Islet precursor cell (in vitro differentiated cells): ENCODE measurements at regions not wholly inside any gene's neighbourhood (a gene's known extent, or its start where the extent isn't known, plus 50 kb on each side); places are given as distances from the start of the nearest gene placed in this dataset.
"Not testable (repeated sequence)": the region's sequence is repeated elsewhere in the genome, so short reads cannot be mapped to it uniquely, and the experiment has no call there.

Source experiments
- DNase-seq: peaks from one replicate; pipeline ENCODE4 v3.0.0-alpha.2; 2018

DNA sequence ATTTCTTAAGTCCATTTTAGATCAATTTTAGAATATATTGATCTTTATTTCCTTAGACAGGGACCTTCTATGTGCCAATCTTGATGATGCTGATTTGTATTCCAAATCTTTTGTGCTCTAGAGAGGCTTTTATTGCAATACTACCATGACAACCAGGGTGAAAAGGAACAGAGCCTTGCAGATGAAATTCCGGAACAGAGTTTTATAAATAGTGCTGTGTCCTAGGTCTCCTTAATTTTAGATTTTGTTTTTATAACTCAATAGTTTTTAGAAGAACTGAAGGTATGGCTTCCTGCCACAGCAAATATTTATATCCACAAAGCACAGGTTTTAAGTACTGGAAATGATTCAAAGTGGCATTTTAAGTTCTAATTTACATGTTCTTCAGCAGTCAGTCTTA lies 160.2 kb downstream of the PMAIP1 start:
- DNase-seq, result no peak

DNA sequence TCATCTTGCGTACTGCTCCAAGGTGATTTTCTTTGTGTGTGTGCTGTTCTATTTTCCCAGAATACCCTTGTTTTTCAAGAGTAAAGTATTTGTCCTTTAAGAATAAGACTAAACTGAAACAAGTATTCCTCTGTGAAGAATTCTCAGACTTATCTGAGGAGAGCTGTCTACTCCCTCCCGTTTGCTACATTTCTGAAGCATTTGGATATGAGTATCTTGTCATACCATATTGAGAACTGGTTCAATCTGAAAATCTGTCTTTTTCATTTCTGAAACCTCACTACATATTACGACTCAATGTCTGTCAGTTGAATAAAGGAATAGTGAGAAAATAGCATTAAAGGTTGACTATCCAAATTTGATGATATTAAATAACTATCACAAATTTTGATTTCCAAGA lies 159.4 kb downstream of the PMAIP1 start:
- no peak for DNase-seq

GRCh38 chr18:60053747-60054304 lies 154.0 kb downstream of the PMAIP1 start:
- peak; percentile 92 for DNase-seq

DNA sequence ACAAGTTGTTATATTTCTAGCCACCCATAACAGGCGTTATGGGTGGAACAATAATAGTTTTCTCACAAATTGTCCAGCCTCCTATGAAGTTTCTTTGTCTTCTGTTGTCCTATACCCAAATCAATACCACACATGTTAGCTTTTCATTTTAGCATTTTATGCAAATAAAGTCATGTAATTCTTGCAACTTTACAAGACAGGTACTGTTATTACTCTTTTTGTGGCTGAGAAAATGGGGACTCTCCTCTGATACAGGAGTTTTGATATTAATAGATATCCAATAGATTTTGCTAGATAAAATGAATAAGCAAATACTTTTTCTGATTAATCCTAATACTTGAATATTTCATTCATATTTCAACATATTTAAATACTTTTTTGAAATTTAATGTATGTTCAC lies 151.0 kb downstream of the PMAIP1 start:
- DNase-seq, result no peak

DNA sequence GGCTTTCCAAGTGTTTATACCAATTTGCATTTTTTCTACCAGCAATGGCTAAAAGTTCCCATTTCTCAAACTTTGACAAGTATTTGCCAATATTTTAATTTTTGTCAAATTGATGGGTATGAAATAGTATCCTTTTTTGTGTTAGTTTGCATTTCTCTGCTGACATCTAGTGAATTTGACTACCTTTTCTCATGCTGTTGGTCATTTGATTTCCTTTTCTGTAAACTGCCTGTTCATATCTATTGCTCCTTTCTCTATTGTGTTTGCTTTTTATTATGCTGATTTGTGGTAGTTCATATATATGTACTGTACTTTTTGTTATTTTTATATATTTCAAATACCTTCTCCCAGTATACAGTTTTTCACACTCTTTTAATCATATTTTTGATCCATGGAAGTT lies 149.4 kb downstream of the PMAIP1 start:
- DNase-seq, result no peak

DNA sequence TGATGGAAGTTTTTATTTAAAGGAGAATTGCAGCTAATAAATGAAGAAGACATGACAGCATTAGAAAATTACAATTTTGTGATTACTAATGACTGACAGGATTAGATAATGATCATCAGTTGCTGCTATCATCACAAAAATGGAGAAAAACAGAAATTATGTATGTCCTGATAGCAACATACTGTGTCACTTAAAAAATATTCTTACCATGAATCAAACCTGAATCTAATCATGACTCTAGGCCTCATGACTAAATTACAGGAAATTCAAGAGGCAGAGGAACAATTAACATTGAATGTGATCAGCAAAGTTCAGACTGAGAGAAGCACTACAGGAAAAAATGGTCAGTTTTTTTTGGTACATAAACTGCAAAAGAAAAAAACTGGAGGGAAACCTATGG lies 147.8 kb downstream of the PMAIP1 start:
- no peak for DNase-seq

DNA sequence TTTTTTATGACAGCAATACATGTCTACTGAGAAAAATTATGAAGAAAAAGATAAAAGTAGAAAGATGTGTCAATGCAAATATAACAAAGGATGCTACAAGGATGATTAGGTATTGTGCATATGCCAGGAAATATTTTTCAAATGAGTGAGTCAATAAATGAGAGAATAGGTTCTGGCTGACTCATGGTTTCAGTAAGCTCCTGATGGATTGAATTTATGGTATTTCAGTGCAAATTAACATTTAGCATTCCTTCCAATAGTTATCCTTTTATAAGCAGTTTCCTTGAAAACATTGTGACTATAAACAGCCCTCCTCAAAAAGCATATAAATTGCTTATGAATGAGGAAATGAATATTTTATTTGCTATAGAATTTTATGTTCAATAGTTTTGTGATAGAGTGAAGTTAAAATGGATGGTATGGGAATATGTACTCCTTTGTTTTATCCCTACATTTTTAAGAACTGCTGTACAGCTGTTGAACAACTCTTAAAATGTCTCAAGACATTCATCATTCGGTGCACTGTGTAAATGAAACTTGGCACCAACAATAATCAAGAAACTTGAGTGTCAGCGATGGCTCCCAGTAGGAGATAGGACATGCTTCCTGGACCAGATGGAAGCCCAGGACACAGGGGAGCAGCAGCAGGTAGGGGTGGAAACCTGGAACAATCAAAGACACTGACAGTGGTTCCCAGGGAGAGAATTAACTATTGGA lies 144.7 kb downstream of the PMAIP1 start:
- DNase-seq, result no peak

DNA sequence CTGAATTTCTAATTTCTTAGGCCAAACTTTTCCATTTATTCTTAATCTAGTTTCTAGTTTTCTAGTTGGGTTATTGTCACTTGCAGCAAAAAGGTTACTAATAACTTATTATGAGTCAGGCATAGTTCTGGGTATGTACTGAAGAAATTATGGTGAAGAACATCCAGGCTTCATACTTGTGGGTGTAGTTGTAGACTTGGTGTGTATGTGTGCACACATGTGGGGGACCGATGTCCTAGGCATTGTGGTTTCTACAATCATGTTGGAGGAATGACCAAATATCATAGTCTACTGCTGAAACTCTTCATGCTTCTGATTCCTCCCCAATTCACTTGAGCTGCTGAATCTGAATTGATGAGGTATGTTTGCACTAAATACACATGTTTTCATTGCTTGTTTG lies 141.2 kb downstream of the PMAIP1 start:
- no peak for DNase-seq

- no peak for DNase-seq
Measured at GRCh38 chr18:60038731-60039130, 138.9 kb downstream of the PMAIP1 start.

- no peak for DNase-seq
Measured at GRCh38 chr18:60027397-60027796, 127.6 kb downstream of the PMAIP1 start.

DNA sequence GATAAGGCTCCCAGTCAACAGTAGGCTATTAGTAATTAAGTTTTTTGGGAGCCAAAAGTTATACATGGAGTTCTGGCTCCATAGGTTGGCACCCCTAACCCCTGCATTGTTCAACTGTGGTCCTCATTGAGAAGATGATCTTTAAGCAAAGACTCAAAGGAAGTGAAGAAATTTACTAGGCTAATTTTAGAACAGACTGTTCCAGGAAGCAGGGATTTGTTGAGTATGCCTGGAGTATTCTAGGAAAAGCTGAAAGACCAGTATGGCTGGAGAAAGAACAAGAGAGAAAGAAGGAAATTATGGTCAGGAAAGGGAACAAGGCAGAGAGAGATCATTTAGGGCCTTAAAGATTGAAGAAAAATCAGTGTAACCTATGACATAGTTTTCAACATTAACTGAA lies 125.1 kb downstream of the PMAIP1 start:
- DNase-seq, result no peak

- DNase-seq, result no peak
Measured at GRCh38 chr18:60024345-60024744, 124.5 kb downstream of the PMAIP1 start.

DNA sequence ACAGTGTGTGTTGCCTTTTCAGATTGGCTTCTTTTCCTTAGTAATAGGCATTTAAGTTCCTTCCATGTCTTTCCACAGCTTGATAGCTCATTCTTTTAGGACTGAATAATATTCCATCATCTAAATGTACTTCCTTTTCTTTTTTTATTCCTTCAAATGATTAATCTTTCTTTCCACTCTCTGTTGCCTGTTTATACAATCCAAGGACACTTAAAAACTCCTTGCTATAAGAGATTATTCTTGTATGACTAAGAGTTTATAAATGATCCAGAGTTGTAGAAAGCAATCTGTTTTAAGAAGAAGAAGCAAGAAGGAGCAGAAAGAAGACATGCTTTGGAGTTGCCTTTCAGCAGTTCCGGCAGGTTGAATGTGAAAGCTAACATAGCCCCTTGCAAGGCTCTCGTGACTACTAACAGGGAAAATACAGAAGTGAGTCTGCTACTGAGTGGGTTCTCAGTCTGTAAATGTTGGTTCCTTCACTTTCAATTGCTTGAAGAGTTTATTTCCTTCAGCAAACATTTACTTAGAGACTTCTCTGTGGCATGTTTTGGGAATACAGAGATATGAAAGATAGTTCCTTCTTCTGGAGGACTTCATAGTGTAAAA lies 123.0 kb downstream of the PMAIP1 start:
- no peak for DNase-seq

GRCh38 chr18:60021556-60021955 lies 121.8 kb downstream of the PMAIP1 start:
- no peak for DNase-seq

DNA sequence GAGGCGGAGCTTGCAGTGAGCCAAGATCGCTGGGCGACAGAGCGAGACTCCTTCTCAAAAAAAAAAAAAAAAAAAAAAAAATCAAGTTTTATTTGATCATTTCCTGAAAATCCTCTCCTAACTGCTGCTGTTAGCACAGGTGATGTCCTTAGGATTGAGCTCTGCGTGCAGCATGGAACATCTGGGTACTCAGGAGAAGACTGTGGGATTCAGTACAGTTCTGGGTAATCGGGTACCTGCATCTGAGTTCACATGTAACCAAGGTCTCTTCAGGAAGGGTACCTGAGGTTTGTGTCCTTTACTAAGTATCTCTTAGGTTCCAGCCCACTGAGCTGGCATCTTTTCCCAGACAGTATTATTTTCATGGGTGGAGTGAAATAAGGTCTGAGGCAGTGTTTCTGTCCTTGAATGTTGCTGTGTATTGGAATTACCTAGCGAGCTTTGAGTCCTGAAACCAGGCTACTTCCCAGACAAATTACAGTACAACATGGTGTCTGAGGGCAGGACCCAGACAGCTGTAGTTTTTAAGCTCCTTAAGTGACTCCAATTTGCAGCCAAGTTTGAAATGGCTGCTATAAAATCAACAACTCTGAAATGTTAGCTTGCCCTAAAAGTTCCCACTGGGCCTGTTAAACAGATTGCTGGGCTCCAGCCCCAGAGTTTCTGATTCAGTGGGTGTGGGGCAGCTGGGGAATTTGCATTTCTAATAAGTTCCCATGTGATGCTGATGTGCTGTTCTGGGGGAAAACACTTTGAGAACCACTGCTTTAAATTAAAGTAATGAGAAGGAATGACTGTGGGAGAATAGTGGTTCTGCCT lies 120.5 kb downstream of the PMAIP1 start:
- DNase-seq, result peak; percentile 71

GRCh38 chr18:60019463-60019840 lies 119.7 kb downstream of the PMAIP1 start:
- DNase-seq, result peak; percentile 78

DNA sequence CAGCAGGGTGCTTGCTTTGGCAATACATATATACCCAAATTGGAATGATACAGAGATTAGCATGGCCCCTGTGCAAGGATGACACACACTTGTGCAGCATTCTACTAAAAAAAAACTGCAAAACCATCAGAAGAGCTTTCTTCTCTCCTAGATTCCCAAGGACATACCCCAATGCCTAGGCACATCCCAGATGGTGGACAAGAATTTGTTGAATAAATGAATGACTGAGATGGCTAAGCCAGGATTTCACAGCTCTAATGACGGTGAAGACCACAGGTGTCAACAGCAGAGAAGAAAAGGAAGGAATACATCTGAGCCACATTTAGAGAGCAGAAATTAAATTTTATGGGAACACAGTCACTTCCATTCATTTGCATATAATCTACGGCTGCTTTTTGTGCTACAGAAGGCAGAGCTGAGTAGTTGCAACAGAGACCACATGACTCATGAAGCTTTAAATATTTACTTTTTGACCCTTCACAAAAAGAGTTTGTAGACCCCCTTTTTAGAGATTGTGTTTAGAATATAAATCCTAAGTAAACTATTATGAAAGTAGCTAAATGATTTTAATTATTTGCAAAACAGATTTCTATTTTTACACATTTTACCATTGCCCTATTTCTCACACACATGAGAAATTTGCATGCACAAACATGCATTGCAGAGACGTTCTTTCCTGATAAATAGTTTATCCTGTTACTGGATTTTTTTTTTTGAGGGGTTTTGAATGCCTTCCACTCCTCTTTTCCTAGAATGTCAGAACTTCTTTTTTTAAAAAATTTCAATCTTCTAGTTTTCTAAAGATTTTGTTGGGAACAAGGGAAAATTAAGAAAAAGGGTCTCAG lies 119.0 kb downstream of the PMAIP1 start:
- no peak for DNase-seq

DNA sequence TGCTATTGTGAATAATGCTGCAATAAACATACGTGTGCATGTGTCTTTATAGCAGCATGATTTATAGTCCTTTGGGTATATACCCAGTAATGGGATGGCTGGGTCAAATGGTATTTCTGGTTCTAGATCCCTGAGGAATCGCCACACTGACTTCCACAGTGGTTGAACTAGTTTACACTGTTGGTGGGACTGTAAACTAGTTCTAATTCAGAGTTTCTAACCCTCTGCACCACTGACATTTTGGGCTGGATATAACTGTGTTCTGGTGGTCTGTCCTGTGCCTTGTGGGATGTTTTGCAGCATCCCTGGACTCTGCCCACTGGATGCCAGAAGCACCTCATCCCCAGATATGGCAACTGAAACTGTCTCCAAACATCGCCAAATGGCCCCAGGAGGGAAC lies 118.3 kb downstream of the PMAIP1 start:
- not testable (repeated sequence) for DNase-seq

DNA sequence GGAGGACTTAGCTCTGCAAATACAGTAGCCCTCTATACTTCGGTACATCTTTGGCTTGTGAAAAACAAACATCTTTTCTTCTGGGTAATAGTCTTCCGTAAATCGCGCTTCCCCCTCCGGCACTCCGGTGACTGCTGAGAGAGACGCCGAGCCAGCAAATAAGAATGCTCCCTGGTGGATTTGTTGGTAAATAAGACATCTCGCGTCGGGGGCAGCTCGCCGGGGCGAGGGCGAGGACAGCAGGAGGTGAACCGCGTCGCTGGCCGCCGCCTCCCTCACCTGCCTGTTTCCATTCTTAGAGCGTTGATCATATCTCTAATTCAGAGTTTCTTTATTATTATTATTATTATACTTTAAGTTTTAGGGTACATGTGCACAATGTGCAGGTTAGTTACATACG lies 117.6 kb downstream of the PMAIP1 start:
- no peak for DNase-seq

DNA sequence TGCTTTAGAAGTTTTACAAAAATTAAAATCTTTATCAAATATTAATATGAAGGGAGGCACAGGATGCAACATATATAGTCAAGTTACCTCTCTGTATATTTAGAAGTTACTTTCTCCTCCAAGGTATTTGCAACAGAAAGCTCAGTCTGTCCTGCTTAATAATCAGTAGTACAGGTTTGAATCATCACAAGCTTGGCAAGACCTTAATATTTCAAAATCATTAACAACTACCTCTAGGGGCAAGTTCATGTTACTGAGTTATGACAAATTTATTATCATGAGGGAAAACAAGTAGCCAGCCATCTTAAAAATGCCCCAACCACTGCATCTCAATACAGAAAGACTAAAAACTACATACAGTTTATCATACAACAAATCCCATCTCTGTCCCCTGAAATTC lies 116.0 kb downstream of the PMAIP1 start:
- DNase-seq, result not testable (repeated sequence)

DNA sequence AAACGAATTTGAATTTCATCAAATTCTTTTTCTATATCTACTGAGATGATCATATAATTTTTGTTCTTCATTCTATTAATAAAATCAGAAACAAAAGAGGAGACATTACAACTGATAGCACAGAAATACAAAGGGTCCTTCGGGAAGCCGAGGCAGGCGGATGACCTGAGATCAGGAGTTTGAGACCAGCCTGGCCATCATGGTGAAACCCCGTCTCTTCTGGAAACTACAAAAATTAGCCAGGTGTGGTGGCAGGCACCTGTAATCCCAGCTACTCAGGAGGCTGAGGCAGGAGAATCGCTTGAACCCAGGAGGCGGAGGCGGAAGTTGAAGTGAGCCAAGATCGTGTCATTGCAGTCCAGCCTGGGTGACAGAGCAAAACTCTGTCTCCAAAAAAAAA lies 113.4 kb downstream of the PMAIP1 start:
- DNase-seq, result not testable (repeated sequence)

- no peak for DNase-seq
Measured at GRCh38 chr18:60010984-60011383, 111.2 kb downstream of the PMAIP1 start.

- no peak for DNase-seq
Measured at GRCh38 chr18:60010513-60010912, 110.7 kb downstream of the PMAIP1 start.
